Left renal pelvis (tissue), 4 donors: ENCODE measurements at regions not wholly inside any gene's neighbourhood (a gene's known extent, or its start where the extent isn't known, plus 50 kb on each side); places are given as distances from the start of the nearest gene placed in this dataset.
"Not testable (repeated sequence)": the region's sequence is repeated elsewhere in the genome, so short reads cannot be mapped to it uniquely, and the experiment has no call there.

Source experiments
- DNase-seq, 4 donors: peaks; one replicate each; pipeline ENCODE4 v3.0.0-alpha.2; 2013; ENCODE audit warnings: low read depth in 4 of 4, low spot score in 3 of 4

DNA sequence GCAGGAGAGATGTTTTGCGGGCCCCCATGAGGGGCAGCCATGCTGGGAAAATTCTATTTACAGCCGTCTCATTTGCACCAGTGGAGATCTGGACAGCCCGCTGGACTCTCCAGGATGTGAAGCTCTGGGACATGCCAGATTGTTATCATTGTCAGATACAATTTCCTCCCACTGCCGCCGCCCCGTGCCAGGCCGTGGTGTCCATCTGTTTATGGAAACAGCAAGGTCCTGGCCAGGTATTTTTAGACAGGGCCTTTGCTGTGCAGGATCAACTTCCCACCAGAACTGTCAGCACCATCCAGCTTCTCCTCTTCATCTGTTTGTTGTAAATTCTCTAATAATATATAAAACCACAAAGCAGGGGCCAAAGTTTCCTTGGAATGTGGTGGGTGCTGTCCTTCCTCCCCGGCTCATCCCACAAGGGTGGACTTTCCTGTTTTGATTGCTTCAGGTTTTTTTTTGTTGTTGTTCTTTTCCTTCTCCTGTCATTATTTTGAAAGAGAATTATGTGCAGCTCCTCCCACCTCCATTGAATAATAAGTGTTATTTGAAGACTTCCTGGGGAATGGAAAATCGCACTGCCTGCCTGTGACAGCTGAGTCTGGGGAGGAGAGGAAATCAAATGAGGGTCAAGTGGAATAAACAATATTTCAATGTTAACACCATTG, 398.1 kb downstream of the TNS1 start:
- DNase-seq: no peak

DNA sequence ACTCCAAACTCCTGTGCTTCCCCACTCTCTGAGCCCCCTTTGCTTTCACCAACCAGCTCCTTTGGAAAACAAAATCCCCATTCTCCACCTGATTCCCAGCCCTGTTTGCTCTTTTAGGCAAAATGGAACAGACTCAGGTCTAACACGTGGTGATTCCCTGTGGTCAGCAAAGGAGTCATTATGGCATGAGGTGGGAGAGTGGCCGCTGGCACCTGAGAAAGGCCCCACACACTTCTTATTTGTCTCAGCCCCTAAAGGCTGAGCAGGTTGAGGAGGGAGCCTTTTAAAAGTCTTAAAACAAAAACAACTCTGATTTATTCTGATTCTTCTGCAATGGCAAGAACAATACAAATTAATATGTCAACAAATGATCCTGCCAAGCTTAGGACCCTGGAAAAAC, 401.2 kb downstream of the TNS1 start:
- DNase-seq: no peak

DNA sequence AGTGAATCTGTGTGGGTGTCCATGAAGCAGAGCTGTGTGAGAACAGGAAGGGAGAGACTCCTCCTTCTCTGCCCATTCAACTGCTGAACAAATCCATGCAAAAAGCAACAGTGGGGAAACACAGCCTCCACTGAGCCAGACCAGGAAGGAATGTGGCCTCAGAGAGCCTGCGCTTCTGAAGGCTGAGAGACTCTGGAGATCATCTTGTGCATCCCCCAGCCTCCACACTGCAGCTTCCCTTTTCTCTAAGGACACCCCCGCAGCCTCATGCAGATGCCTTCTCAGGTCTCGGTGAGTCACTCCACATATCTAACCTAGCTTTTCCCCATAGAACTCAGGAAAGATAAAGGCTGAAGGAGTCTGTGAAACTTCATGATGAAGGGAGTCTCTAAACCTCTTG, 402.9 kb downstream of the TNS1 start:
- DNase-seq: no peak

DNA sequence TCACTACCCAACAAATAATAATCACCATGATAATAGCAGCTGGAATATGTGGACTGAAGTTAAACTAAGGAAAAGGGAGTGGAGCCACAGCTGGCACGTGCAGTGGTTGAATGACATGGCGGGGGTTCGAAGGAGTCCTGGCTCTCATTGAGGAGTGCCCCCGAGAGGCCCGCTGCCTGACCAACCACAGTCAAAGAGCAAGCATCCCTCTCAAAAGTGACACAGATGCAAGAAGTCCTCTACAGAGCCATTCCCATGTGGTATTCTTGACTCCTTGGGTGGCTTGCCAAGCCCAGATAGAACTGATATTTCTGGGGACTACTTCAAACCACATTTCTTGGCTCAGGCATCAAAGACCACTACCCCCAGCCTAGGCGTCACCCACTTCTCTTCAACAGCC, 405.1 kb downstream of the TNS1 start:
- no peak for DNase-seq

DNA sequence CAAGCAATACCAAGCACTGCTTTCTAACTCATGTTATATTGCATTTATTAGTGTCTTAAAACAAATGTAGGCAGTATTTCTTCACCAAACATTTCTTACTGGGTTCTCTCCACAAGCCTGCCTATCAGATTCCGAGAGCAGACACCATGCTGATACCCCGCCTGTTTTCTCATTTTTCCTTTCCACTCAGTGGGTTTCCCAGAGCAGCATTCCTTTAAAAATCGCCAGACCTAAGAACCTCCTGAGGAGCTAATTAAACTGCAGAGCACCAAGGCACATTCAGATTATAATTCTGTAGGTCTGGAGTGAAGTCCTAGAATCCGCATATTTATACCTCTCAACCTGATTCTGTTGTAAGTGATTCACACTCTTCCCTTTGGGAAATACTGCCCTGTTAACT, 405.6 kb downstream of the TNS1 start:
- no peak for DNase-seq

DNA sequence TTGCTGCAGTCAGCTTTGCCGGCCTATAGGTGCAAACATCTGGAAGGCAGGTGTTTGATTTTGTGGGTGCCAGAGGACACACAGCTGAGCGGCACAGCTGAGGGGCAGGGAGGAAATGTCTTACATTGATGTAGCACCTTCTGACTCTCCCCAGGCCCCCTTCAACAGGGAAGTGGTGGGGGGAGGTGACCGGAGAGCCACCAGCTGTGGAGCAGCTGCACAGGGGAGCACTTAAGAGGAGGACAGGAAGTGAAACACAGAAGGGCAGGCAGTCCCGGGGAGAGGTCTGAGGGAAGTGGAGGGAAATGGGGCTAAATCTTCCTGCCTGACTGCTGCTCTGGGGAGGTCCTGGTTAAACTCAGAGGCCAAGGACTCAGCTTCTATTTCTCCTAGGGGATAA, 409.1 kb downstream of the TNS1 start:
- no peak for DNase-seq

DNA sequence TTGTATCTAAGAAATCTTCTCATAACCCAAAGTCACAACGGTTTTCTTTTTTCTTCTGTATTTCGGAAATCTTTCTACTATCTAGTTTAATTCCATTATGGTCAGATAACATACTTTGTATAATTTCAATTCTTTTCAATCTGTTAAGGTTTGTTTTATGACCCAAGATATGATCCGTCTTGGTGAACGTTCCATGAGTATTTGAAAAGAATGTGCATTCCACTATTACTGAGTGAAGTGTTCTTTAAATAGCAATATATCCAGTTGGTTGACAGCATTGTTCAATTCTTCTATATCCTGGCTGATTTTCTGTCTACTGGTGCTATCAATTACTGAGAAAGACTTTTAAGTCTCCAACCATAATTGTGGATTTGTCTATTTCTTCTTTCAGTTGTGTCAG, 414.5 kb downstream of the TNS1 start:
- no peak for DNase-seq

DNA sequence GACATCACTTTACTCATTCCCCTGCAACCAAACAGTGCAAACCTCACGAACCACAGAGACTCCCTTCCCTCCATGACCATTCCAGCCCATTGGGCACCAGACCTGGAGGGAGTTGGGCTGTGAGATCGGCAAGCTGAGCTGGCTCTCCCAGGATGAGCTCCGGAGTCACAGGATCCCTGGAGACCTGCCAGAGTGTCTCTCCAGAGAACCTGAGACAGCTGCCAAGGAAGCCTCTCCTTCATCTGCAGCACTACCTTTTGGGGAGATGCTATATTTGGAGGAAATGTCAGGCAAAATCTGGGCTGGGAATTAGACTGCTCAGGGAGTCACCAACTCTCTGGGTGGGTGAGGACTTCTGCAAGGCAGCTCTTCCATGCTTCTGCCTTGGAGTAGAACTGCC, 417.4 kb downstream of the TNS1 start:
- DNase-seq: no peak

DNA sequence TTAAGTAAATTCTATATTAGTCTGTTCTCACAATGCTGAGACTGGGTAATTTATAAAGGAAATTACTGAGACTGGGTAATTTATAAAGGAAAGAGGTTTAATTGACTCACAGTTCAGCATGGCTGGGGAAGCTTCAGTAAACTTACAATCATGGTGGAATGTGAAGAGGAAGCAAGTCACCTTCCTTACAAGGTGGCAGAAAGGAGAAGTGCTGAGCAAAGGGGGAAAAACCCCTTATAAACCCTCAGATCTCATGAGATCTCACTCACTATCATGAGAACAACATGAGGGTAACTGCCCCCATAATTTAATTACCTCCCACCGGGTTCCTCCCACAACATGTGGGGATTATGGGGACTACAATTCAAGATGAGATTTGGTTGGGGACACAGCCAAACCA, 422.4 kb downstream of the TNS1 start:
- not testable (repeated sequence) for DNase-seq

DNA sequence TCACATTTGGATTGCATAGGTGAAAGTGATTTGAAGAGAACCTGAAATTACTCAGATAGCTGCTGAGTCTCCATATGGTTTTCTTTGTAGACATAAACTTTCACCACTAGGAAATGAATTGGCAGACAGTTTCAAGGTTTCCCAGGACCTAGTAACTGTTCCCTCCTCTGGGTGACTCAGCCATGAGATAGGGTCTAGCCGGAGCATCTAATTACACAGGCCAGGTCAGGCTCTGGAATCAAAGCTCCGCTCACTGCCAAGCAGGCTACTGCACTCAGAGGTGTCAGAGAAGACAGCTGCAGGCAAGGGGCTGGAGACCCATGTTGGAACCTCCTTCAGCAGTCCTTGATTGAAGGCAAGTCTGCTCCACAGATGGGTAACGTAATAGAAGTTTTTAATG, 429.2 kb downstream of the TNS1 start:
- DNase-seq: no peak

DNA sequence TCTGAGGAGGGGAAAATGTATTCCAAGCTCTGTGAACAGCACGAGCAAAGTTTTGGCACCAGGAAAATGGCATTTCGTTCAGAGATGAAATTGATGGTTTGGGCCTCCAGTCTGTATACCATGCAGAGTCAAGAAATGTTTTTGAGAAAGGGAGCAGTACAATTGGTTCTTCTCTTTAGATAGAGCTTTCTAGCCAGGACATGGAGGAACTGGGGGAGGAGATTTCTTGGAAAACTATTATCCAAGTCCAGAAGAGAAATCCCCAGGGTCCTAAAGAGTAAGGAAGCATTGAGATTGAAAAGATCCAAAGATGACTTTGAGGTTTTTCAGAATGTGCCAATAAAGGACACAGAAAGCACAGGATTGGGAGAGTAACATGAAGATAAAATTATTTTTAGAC, 432.4 kb downstream of the TNS1 start:
- DNase-seq: no peak

DNA sequence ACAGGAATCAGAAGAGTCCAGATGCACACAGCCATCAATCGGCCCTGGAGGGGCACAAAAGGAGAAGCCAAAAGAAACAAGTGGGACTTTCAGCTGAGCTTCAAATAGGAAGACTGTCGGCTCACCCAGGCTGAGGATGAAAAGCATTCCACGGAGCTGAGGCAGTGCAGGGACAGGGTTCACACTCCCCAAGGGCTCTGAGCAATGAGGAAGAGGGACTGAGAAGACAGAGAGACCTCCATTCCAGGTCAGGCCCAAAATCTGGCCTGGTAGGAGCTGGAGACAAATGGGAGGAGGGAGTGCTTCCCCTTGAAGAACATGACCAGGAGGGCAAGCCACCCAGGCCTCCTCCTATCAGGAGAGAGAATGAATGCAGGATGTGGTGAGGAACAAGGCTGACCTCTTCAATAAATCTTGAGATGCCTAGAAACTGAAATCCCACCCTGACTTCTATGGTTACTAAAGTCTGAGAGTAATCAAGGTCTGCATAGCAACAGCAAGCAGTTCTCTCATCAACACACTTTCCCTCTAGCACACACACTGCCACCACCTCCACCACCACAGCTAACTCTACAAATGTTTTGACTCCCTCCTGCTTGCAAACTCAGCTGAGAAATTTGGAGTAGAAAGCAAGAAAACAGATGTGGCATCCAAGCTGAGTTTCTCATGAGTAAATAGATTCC, 434.4 kb downstream of the TNS1 start:
- no peak for DNase-seq

DNA sequence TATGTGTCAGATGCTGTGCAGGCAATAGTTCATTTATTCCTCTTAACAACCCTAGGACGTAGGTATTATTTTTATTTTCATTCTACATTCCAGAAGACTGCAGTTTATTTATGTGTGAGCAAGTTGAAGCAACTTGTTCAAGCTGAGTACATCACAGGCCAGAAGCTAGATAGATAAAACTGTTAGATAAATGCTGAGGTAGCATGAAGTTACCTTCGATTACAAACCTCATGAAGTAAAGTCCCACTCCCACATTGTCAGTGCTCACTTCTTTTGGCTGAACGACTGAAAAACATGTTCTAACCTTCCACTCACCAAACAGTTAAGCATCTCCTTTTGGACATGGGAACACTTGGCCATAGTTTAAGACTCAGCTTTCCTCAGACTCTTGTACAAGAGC, 439.2 kb downstream of the TNS1 start:
- no peak for DNase-seq

DNA sequence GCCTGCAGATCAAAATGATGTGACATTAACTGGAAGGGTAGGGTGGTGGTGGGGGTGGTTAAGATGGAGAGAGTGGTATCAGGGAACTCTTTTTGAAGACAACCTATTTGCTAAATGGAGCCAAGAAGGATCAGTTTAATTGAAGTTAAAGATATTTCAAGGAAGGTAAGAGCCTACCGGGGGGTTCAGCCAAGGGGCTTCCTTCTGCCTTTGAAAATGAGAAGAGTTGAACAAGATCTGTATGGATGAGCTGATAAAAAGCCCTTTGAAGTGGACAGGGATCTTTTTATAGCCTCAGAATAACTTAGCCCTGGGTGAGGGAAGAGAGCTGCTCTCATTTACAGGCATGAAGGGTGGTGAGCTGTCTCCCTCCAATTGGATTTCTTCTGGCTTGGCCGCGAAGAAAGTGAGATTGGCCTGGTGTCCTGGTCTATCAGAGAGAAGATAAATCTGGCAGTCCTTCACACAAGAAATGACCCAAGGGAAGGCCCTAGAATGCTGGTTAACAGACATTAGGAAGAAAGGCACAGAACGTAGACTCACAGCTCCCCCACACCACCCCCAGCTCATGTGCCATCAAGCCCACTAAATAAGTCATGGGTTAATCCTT, 439.8 kb downstream of the TNS1 start:
- DNase-seq: no peak

DNA sequence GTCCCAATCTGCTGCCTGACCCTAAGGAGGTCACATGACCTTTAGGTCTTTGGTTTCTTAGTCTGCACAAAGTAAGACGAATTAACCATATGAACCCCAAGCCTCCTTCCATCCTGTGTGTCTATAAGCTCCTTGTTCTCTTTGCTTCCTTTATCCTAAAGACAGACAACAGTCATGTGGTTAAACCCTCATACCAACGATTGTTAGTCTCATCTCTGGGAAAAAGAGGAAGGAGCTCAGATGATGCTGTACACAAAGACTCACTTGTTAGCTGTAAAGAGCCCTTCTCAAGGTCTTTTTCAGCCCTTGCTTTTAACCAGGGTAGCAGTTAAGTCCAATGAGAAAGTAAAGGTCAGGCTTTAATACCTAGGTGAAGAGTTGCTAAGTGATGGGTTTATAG, 443.7 kb downstream of the TNS1 start:
- DNase-seq: no peak

DNA sequence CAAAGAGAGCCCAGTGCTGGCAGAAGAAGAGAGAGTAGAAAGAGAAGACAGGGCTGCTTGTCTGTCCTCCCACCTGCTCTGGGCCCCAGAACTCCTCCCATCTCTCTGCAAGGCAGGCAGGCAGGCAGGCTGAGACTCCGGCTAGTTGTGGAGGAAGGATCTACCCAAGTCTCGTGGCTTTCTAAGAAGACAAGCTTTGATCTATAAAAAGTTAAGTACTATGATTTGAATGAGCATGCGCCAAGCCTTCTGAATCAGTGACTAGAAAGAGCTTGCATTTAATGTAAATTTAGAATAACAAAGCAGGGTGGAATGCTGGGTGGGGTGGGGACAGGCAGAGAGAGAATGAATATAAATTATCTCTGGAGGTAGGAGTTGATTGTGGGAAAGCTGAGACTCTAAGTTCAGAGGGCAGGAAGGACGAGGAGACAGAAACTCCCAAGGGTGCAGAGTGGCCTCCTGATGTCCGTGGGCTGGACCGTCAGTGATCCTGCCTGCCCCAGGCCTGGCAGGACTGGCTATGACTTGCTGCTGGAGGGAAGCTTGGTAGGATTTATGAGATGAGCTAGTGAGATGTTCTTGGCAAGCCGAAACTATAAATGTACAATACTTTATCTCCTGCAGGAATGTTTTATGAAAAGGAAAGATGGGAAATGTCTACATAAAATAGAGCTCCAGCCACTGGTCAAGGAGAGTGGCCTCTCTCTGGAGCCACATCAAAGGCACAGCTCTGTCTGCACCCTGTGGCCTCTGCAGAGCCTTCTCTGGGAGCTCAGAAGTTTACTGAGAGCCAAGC, 447.5 kb downstream of the TNS1 start:
- no peak for DNase-seq

DNA sequence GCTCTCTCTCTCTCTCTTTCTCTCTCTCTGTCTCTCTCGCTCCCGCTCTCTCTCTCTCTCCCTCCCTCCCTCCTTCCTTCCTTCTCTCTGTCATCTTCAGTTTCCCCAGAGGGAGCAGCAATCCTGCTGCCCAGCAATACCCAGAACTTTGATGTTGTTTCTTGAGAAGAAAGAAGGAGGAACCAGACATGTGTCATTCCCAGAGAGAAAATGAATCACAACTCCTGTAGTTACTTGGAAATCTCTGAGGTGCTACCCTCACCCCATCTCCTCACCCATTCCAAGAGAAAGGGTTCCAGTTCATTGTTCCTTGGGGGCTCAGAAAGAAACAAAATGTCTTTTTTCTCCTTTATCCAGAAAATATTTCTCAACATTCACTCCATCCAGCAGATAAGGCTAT, 449.1 kb downstream of the TNS1 start:
- no peak for DNase-seq

DNA sequence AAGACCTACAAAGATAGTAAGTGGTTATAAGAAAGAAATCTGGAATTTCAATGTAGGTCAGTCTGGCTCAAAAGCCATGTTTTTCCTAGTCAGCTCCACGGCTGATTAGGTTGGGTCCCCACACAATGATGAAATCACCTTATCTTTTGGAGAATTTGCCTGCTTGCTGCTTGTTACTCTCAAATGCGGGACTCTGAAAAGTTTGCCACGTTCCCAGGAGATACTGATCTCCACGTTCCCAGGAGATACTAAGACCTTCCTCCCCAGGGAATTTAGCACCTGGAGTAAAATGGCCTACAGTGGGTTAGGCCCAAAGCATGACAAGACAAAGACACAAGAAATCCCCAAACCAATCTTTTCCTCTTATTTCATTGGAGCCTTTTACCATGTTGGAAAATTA, 449.6 kb downstream of the TNS1 start:
- no peak for DNase-seq

DNA sequence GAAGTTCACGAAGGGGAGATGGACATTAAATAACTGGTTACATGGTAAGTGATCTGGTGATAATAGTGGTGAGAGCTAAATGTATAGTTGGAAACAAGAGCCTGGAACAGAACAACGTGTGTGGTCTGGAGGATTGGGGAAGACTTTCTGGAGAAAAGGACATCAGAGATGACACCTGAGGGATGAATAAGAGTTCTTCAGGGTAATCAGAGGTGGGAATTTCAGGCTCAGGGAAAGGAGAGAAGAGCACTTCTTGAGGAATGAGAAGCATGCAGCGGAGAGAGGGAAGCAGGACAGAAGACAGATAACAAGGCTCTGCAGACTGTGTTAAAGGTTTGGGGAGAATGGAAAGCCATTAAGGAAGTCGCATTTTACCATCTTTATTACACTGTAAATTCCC, 450.7 kb downstream of the TNS1 start:
- DNase-seq: no peak

DNA sequence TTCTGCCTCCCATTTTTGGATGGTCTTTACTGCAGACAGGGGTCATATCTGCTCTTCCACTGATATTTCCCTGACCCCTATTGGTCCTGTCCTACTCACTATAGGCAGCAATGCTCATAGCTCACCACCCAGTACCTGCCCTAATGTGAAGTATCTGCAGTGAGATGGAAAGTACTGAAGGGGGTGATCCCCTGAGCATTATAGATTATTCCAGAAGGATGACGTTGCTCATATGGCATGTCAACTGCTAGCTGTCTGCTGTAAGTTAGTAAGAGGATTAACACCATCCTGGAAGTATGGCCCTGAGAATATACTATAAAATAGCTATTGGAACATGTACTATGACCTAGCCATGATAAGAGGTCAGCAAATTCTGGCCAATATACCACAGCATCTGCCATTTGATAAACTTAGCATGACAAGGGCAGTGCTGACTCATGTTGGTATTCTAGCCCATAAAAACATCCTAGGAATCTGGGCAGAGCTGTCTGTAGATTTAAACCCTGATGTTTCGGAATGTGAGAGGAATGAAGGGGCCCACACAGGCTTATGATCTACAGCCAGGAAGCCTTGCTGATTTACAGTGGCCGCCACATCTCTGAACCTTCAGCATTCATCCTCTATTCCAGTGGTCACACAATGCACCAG, 451.4 kb downstream of the TNS1 start:
- no peak for DNase-seq

DNA sequence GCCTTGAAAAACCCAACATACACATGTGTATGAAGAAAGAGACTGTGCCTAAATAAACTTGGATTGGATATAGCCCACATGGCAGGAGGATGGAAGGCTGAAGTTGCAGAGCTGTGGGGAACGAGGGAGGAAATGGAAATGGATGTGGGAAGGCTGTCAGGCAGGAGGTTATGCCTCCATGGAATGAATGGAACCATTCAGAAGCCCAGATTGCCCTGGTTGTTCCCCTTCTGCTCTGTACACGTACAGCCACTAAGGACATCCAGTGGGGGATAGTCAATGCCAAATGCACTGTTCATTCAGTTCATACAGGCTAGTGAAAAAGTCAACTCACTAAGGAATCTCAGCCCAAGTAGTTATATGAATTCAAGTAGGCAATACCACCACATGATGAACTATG, 463.7 kb downstream of the TNS1 start:
- DNase-seq: no peak
